HepG2 (cell line): ENCODE measurements at regions not wholly inside any gene's neighbourhood (a gene's known extent, or its start where the extent isn't known, plus 50 kb on each side); places are given as distances from the start of the nearest gene placed in this dataset.

Experiments
- BORCS8-MEF2B ChIP-seq: sonication (generic); formaldehyde crosslinking; IDR thresholded peaks from 2 replicates; pipeline ENCODE4 v1.8.0; 2022; ENCODE audit warnings: mild to moderate bottlenecking, missing genetic modification reagents
- BRD4 ChIP-seq: sonication (generic); formaldehyde crosslinking; IDR thresholded peaks from 2 replicates; pipeline ENCODE4 v1.4.0; 2020; ENCODE audit warnings: missing genetic modification reagents
- BRF2 ChIP-seq: sonication (generic); formaldehyde crosslinking; IDR thresholded peaks from 2 replicates; pipeline ENCODE4 v1.8.1; 2022; ENCODE audit warnings: mild to moderate bottlenecking, missing genetic modification reagents
- CEBPZ ChIP-seq: IDR thresholded peaks from 2 replicates; pipeline ENCODE4 v1.6.1; 2012; ENCODE audit warnings: low read length, improper control_type of control experiment
- E2F1 ChIP-seq: sonication (generic); formaldehyde crosslinking; IDR thresholded peaks from 2 replicates; pipeline ENCODE4 v1.5.0; 2020; ENCODE audit warnings: missing genetic modification reagents
- FIP1L1 ChIP-seq: fragments of 200-400 bp; formaldehyde crosslinking; IDR thresholded peaks from 2 replicates; pipeline ENCODE4 v1.6.1; 2018; ENCODE audit warnings: low read depth, mild to moderate bottlenecking, low read length, moderate library complexity, borderline replicate concordance; ENCODE audit not compliant: insufficient read depth
- NFYB ChIP-seq: sonication (generic); formaldehyde crosslinking; IDR thresholded peaks from 2 replicates; pipeline ENCODE4 v1.4.0; 2020; ENCODE audit warnings: missing genetic modification reagents
- ONECUT2 ChIP-seq: sonication (generic); formaldehyde crosslinking; IDR thresholded peaks from 2 replicates; pipeline ENCODE4 v1.4.0; 2020; ENCODE audit warnings: missing genetic modification reagents
- RAD21 ChIP-seq: fragments of 450-650 bp; formaldehyde crosslinking; IDR thresholded peaks from 2 replicates; pipeline ENCODE4 v1.5.0; 2020; ENCODE audit warnings: mild to moderate bottlenecking
- YEATS2 ChIP-seq: sonication (generic); formaldehyde crosslinking; IDR thresholded peaks from 2 replicates; pipeline ENCODE4 v1.4.0; 2020; ENCODE audit warnings: missing genetic modification reagents, borderline replicate concordance
- ZBED4 ChIP-seq: sonication (generic); formaldehyde crosslinking; IDR thresholded peaks from 2 replicates; pipeline ENCODE4 v1.4.0; 2020; ENCODE audit warnings: missing genetic modification reagents, borderline replicate concordance
- ZBTB10 ChIP-seq: sonication (generic); formaldehyde crosslinking; IDR thresholded peaks from 2 replicates; pipeline ENCODE4 v1.4.0; 2020; ENCODE audit warnings: missing genetic modification reagents, borderline replicate concordance
- ZC3H13 ChIP-seq: sonication (generic); formaldehyde crosslinking; IDR thresholded peaks from 2 replicates; pipeline ENCODE4 v1.8.1; 2023; ENCODE audit warnings: mild to moderate bottlenecking, missing genetic modification reagents, moderate library complexity
- ZNF138 ChIP-seq: sonication (generic); formaldehyde crosslinking; IDR thresholded peaks from 2 replicates; pipeline ENCODE4 v1.5.0; 2020; ENCODE audit warnings: mild to moderate bottlenecking, low read depth, missing genetic modification reagents
- ZNF264 ChIP-seq: sonication (generic); formaldehyde crosslinking; IDR thresholded peaks from 2 replicates; pipeline ENCODE4 v1.4.0; 2020; ENCODE audit warnings: missing genetic modification reagents
- ZNF431 ChIP-seq: sonication (generic); formaldehyde crosslinking; IDR thresholded peaks from 2 replicates; pipeline ENCODE4 v1.9.0; 2022; ENCODE audit warnings: missing genetic modification reagents, low read depth, mild to moderate bottlenecking, borderline replicate concordance
- ZNF547 ChIP-seq: sonication (generic); formaldehyde crosslinking; IDR thresholded peaks from 2 replicates; pipeline ENCODE4 v1.5.1; 2020; ENCODE audit warnings: mild to moderate bottlenecking, missing genetic modification reagents

- peak; percentile 42; the same call in 1 of the 2 replicates for TF ChIP-seq E2F1
- no peak for TF ChIP-seq BRD4
- no peak for TF ChIP-seq FIP1L1
- TF ChIP-seq ZBTB10: peak; percentile 79; the same call in 1 of the 2 replicates
- peak; percentile 29; the same call in 1 of the 2 replicates for TF ChIP-seq ZNF431 (CRISPR knock-in tag)
- TF ChIP-seq YEATS2 (CRISPR knock-in tag): no peak
- TF ChIP-seq CEBPZ: no peak
- peak; percentile 81 for TF ChIP-seq ZBED4 (CRISPR knock-in tag)
- TF ChIP-seq ZC3H13: peak; percentile 75; the same call in 1 of the 2 replicates
- TF ChIP-seq ONECUT2 (CRISPR knock-in tag): 0 out of 2 replicates have a peak, but pooled peaks have one; percentile 26
- TF ChIP-seq BRF2: no peak
- TF ChIP-seq RAD21 (CRISPR knock-in tag): 0 out of 2 replicates have a peak, but pooled peaks have one; percentile 41
- 0 out of 2 replicates have a peak, but pooled peaks have one; percentile 56 for TF ChIP-seq ZNF547
- peak; percentile 78 for TF ChIP-seq ZNF264 (CRISPR knock-in tag)
- TF ChIP-seq ZNF138: peak; percentile 93
- TF ChIP-seq BORCS8-MEF2B (CRISPR knock-in tag): peak; percentile 81; the same call in 1 of the 2 replicates
- no peak for TF ChIP-seq NFYB (CRISPR knock-in tag)
Observed at GRCh38 chr7:32427769-32428291, 62.4 kb downstream of the LSM5 start (continued).
